ENCODE measurements at regions not wholly inside any gene's neighbourhood (a gene's known extent, or its start where the extent isn't known, plus 50 kb on each side); places are given as distances from the start of the nearest gene placed in this dataset.
"Not testable (repeated sequence)": the region's sequence is repeated elsewhere in the genome, so short reads cannot be mapped to it uniquely, and the experiment has no call there.

DNA sequence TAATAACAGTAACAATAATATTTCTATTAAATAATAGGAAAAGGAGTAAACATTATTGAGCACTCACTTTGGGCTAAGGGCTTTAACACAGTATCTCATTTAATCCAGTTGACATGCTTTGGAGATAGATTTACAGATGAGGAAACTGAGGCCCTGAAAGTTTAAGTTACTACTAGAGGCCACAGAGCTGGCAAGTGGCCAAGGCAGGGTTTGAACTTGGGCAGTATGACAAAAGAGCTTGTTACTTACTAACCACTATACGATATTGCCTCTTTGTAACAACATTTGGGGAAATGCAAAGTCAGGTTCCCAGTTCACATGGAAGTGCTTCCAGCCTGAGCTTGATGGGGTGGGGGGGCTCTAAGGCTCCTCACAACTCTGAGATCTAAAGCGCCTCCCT lies 149.1 kb upstream of the LMCD1 start:
- no peak for DNase-seq (ENCODE audit: low read depth, low spot score)

DNA sequence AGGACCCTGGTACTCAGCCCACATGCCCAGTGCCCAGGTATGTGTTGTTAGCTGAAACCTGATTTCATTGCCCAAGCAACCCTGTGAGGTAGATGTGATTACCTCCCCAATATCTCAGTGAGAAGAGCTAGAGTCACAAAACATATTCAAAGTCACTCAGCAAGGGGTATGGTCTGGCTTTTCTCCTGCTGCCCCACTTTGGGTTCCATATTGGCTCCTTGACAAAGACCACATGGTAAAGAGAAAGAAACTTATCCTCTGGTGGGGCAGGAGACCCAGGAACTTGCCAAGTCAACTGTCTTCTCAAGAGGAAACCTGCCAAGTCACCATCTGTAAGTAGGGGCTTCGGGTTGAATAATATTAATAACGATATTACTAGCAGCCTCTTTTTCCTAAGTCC lies 148.3 kb upstream of the LMCD1 start:
- DNase-seq (ENCODE audit: low read depth, low spot score), result no peak

DNA sequence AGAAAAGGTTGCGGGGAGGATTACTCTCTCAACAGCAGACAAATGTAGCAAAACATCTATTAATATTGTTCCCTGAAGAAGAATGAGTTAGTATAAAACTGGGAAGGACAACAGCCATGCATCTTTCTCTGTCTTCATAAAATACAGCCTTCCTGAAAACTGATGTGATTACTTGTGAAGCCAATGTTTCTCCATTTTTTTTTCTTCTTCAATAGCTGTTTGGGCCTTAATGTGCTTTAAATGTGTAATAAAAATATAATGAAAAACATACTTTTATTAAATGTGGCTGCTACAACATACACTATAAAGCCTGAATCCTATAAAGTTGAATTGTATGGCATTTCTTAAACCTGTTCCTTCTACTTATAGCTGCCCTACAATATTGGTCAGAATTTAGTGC lies 146.3 kb upstream of the LMCD1 start:
- DNase-seq (ENCODE audit: low read depth, low spot score), result no peak

DNA sequence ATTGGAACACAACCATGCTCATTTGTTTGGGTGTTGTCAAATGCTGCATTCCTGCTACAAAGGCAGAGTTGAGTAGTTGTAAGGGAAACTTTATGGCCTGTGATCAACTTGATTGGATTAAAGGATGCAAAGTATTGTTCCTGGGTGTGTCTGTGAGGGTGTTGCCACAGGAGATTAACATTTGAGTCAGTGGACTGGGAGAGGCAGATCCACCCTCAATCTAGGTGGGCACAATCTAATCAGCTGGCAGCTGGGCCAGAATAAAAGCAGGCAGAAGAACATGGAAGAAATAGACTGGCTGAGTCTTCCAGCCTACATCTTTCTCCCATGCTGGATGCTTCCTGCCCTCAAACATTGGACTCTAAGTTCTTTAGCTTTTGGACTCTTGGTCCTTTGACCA lies 145.6 kb upstream of the LMCD1 start:
- DNase-seq (ENCODE audit: low read depth, low spot score), result not testable (repeated sequence)

DNA sequence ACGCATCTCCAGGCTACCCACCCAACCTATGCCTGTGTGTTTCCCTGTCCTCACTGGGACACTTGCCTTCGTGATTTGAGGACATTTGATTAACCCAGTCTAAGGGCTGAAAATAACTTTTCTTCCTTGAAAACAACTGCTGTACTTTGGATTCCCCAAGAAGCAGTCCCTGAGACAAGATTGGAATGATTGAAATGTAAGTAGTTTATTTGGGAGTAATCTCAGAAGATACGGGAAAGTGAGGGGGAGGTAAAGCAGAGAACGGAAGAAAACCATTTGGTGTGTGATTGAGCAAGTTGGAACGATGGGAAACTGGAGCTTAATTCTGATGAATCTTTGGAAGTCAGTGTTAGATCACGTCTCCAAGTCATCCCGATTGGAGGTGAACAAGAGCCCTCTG lies 143.8 kb upstream of the LMCD1 start:
- no peak for DNase-seq (ENCODE audit: low read depth, low spot score)

DNA sequence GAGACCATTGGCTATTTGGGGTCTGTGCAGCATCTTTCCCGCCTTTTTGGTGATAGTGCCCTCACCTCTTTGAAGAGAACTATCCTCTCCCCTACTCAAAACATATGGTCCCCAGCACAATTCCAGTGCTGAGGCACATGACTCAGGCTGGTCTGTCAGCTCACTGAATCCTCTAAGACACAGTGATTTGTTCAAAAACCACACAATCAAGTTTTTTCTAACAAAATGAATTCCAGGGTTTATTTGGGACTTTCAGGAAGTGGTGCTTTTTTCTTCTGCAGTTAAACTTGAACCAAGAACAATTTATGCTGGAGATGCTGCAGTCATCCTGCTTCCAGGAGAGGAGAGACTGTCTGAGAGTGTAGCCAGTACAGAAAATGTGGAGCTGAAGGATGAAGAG lies 142.5 kb upstream of the LMCD1 start:
- DNase-seq (ENCODE audit: low read depth, low spot score), result peak; percentile 11

DNA sequence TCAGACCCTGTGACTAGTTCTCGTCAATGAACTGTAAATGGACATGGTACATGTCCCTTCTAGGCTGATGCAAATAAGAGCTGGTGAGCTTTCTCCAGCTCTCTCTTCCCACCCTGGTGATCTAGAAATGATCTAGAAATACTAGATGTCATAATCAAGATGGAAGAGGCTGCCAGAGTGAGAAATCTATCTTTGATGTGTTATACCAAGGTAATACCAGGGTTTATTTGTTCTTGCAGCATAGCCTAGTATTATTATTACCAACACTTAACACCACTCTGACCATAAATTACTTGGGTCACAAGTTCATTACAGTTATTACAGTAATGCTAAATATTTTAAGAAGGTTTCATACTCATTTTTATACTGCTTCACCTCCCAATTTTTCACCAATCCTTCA lies 138.4 kb upstream of the LMCD1 start:
- no peak for DNase-seq (ENCODE audit: low read depth, low spot score)

DNA sequence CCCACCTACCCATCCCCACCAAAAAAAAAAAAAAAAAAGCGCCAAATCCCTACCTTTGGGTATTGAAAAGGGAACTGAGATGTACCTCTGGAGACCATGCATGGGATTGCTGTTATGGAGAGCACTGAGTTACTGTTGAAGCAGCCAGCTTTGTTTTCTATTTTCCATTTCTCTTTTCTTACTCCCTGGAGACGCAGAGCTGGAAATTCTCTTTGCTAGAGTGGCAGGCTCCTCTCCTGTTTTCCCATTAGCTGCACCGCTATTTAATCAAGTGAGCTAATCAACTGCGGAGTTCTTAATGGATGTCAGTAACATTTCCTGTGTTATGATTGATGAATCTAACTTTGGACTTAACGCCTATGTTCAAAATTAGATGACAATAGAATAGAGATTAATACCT lies 136.1 kb upstream of the LMCD1 start:
- no peak for DNase-seq (ENCODE audit: low read depth, low spot score)

DNA sequence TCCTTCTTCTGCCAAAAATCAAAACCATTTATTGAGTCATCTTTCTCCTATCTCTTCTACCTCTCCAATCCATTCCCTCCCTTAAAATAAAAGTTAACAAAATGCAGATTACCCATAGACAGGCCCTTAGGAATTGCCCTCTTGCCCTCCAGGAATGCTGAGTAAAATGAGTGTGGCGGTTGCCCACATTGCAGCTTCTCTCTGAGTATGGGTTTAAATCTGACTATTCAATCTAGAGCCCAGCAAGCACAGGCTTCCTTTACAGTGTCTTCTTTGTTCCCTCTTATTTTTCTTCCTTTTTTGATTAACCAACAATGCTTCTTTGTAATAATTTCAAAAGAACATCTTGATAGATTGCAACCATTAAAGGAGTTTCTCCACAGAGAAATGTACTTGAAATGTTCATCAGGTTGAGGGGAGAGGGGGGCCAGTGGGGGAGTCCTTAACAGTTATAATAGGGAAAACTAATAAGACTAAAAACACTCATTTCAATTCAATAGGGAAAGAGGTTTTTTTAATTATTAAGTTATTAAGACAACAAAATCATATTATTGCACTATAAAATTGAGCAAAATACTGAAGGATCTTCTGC lies 135.3 kb upstream of the LMCD1 start:
- no peak for DNase-seq (ENCODE audit: low read depth, low spot score)

DNA sequence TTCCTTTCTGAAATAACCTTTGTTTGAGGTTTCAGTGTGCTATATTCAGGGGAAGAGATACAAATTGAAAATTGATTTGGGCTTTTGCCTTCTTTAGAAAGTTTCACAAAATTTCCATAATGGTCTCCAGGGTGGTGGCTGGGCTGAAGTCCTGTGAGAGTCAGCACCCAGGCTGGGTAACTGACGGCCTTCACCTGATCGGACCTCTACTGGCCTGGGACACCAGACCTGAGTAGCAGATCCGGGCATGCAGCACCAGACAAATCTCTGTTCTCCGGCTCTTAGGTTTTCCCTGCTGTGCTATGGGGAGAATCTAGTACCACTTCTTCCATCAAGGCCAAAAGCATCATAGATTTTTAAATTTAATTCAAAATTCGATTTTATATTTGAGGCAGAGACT lies 133.0 kb upstream of the LMCD1 start:
- DNase-seq (ENCODE audit: low read depth, low spot score), result no peak

DNA sequence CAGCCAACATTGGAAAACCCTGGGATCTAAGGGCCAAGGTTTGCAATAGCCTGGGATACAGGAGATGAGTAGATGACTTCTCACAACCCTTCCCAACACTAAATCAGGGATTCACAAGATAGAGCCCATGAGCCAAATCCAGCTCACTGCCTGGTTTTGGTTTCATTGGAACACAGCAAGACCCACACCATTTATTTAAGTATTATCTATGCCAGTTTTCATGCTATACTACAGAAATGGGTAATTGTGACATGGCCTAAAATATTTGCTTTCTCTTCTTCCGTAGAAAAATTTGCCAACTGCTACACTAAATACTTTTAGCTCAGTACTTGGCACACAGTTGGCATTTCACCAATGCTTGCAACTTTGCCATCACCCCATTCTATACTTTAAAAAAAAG lies 132.0 kb upstream of the LMCD1 start:
- no peak for DNase-seq (ENCODE audit: low read depth, low spot score)

DNA sequence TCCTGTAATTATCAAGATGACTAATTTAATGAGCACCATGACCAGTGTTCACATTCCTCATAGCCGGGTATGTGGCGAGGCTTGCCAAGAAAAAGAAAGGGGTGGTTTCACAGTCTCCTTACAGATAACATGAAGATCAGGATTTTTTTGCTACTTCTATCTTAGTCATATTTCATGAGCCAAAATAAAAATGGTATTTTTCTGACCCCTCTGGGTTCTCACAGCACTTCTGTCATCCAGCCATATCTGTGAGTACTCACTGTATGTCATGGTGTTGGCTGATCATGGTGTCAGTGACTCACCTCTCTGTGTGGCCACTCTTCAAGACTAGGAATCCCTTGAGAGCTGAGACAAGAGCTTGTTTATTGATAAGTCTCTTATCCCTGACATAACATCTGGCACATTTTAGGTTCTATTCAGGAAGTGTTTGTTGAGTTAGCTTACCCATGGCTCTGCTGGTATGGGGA lies 130.5 kb upstream of the LMCD1 start:
- DNase-seq (ENCODE audit: low read depth, low spot score), result peak; percentile 78

DNA sequence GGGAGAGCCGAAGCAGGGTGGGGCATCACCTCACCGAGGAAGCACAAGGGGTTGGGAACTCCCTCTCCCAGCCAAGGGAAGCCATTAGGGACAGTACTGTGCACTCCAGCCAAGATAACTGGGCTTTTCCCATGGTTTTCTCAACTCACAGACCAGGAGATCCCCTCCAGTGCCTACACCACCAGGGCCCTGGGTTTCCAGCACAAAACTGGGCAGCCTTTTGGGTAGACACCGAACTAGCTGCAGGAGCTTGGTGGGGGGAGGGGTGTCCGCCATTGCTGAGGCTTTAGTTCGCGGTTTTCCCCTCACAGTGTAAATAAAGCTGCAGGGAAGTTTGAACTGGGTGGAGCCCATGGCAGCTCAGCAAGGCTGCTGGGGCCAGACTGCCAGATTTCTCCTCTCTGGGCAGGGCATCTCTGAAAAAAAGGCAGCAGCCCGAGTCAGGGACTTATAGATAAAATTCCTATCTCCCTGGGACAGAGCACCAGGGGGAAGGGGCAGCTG lies 129.6 kb upstream of the LMCD1 start:
- no peak for DNase-seq (ENCODE audit: low read depth, low spot score)

DNA sequence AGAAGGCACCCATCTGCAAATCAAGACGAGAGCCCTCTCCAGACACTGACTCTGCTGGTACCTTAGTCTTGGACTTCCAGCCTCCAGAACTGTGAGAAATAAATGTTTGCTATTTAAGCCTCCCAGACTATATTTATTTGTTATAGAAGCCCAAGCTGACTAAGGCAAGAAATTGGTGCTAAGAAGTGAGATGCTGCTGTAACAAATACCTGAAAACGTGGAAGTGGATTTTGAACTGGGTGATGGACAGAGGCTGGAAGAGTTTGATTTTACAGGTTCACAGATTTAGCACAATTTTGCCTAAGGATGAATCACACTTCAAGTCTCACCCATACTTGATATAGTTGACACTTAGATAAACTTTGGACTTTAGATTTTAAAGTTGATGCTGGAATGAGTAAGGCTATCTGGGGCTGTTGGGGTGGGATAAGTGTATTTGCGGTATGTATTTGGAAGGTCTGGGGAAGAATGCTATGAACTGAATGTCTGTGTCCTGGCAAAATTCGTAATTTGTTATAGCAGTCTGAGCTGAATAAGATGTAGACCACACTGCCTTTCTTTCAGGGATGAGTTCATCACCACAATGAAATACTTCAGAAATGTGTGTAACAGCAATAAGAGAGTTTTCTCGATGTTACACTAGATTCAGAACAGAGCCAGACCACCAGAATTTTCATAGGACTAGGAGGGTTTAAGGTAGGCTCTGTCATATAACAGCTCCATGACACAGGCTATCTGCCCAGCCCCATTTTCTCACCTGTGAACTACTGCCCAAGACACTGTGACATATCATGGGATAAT lies 120.5 kb upstream of the LMCD1 start:
- peak; percentile 74 for DNase-seq (ENCODE audit: low read depth, low spot score)

DNA sequence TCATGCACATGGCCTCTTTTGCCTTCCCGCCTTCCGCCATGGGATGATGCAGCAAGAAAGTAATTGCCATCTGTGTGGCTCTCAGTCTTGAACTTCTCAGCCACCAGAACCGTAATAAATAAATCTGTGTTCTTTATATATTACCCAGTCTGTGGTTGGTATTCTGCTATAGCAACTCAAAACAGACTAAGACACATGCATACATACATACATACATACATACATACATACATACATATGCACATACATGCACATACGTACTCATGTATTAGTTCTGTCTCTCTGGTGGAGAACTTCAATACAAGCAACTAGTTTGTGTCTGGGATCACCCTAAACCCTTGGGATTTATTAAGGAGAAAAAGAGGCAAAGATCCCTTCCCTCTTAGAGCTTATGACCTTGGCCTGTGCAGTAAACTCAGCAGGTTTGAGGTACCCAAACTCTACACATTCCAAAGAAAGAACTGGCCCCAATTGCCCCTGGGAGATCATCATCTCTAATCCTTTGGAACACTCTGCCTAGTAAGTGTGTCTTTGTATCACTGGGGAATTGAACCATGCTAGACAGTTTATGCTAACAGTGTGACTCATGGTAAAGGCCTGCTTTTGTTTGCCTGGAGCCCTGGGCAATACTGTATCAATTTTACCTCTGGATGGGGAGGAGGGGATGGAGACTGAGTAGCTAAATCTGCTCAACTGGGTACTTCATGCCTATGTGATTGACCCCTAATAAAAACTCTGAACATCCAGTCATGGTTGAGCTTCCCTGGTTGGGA lies 115.6 kb upstream of the LMCD1 start:
- peak; percentile 37 for DNase-seq (ENCODE audit: low read depth, low spot score)

DNA sequence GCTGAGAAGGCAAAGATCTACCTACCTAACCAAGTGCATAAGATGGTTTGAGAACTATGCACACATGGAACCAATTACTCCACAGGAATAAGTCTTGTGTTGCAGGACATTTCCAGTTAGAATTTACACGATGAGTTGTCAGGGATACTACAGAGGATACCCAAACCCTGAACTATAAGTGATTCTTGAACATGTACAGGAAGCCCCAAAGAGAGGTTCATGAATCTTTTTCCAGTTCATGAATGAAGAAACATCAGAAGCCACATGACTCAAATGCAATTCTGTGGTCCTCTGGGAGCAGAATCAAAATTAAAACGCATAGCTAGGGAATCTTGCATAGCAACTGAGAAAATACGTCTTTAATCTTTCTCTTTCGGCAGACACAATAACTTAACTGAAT lies 114.1 kb upstream of the LMCD1 start:
- DNase-seq (ENCODE audit: low read depth, low spot score), result no peak

DNA sequence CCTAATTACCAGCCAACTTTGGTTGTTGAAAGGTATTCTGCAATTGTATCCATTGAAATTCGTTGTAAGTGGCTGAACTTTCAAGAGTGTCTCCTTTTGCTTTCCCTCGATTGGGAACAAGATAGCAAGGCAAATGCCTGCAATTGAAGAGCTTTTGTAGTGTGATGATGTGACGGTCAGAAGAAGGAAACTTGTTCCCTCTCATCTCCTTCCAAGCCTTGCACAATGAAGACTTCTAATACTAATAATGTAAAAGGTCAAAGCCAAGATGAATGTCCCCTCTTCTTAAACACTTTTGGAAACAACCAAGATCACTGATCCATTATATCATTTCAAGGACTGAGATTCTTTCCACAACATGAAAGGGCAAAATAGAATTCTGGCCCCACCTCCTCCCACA lies 101.9 kb upstream of the LMCD1 start:
- DNase-seq (ENCODE audit: low read depth, low spot score), result no peak

DNA sequence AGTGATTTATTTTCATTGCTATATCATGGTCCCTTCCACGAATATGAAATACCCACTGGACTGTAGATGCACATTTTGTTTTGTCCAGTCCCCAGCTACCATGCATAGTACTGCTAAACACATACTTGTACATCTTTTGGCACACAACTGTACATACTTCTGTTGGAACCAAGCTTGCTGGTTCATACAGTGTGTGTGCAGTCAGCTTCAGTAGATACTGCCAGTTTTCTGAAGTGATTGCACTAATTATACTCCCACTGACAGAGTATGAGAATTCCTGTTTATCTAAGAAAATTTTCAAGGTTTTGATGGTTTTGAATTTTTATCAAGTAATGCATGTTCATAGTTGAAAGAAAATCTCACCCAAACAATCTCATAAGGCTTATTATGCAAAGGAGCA lies 100.7 kb upstream of the LMCD1 start:
- DNase-seq (ENCODE audit: low read depth, low spot score), result no peak

DNA sequence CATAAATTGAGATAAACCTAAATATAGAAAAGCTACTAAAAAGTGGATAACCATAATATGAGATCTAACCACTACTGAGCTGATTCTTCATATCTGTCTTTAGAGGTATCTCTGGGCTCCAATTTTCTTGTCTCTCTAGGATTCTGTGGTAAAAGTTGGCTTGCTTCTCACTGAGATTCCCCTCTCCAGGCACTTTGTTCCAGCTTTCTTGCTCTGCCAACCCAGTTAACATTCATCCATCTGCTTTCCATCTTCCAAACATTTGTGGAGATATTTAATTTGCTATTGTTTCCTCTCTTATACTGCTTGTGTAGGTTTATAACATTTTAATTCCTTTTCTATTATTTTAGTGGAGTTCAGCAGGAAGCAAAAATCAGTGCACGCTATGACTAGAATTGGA lies 97.6 kb upstream of the LMCD1 start:
- no peak for DNase-seq (ENCODE audit: low read depth, low spot score)

DNA sequence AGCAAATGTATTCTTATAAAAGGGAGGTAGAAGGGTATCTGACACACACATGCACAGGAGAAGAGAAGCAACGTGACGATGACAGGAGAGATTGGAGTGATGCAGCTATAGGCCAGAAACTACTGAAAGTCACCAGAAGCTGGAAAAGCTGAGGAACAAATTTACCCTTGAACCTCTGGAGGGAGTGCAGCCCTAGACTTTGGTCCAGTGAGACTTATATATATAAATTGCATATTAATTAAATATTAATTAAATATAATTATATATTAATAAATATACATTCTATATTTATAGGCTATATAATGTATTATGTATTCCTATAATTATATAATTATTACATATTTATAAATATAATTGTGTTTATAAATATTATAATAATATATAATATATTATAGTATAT lies 96.5 kb upstream of the LMCD1 start:
- DNase-seq (ENCODE audit: low read depth, low spot score), result no peak

DNA sequence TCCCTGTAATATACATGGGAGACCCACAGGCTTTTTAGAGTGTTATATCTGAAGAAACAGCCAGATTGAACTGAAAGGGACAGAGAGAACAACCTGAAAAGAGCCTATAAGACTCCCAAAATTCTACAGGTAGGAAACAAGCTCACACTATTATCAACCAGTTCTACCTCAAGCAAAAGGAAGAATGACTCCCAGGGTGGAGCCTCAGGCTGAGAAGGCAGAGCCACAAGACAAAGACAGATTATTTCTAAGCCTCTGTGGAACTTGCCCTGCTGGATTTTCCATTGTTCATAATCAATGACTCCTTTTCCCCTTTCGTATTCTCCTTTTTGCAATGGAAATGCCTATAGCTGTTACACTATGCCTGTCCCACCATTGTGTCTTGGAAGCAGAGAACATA lies 95.1 kb upstream of the LMCD1 start:
- DNase-seq (ENCODE audit: low read depth, low spot score), result no peak

DNA sequence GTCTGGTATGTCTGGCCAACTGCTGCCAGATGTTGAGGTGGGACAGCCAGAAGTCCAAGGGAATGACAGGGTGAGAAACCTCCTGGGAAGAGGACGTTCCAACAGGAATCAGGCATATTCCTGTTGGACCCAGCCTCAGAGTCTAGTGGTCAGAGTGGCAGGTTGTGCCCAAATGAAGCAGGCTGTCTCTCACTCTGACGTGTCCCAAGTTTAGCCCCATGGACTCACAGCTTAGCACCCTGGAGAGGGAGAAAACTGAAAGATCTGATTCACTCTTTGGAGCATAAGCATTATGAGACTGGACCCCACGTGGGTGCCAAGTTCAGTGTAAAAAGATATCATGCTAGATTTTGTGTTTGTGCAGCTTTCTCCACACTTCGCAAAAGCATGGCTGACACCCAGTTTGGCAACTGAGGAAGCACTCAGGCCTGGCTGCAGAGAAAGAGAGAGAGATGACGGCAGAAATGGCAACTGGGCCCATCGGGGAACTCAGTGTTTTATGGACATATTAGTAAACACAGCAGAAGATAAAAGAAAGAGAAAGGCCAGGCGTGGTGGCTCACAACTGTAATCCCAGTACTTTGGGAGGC lies 88.2 kb upstream of the LMCD1 start:
- DNase-seq (ENCODE audit: low read depth, low spot score), result peak; percentile 4

Measured in astrocyte of the hippocampus (primary cell).